Lung microvascular endothelial cell (primary cell): ENCODE measurements at regions not wholly inside any gene's neighbourhood (a gene's known extent, or its start where the extent isn't known, plus 50 kb on each side); places are given as distances from the start of the nearest gene placed in this dataset.

Experiments used
- DNase-seq, 2 donors: peaks; one replicate each; pipeline versions ENCODE4 v3.0.0 to v3.0.0-alpha.2; 2010; ENCODE audit warnings: low read depth in 2 of 2

GRCh38 chr4:4961936-4962335 is 57.3 kb downstream of the CYTL1 start:
- no peak for DNase-seq

GRCh38 chr4:4962928-4963327 is 56.3 kb downstream of the CYTL1 start:
- no peak for DNase-seq
